ENCODE measurements at regions not wholly inside any gene's neighbourhood (a gene's known extent, or its start where the extent isn't known, plus 50 kb on each side); places are given as distances from the start of the nearest gene placed in this dataset.

DNA sequence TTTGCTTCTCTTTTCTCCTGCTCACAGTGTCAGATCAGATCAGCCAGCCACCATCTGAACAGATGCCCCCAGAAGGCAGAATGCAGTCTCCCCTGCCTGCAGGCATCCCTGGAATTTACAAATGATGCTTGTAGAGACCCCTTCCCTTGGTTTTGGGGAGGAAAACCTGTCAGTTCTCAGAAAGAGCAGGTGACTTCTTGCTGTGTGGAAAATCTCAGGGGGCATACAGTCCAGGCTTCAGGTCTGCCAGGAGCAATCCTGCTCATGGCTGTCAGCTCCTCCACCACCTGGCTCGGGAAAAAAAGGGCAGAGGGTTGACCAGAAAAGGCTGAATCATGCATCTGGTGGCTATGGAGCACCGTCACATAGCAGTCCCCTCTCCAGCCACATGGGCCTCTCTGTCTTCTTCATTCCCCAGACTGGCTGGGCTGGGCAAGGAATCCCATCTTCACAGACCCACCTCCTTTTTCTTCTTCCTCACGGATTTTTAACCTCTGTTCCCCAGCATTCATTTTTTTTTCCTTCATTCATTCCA lies 107.0 kb downstream of the KCNF1 start:
- DNase-seq = no peak

DNA sequence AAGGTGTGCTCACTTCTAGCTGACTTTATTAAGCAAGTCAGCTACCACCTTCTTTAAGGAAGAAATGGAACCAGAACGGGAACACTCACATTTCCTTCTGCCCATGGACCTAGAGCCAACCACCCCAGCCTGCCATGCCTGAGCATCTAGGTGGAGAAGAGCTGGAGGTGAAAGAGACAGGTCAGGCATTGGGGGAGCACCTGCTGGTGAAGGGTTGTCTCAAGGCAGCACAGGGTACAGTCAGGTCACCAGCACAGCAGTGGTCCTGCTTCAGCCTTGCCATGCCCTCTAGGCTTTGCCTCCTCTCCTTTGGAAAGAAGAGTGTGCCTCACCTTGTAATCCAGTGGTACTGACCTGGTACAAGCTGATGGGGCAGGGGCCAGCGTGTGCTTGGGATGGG lies 107.9 kb downstream of the KCNF1 start:
- no peak for DNase-seq

DNA sequence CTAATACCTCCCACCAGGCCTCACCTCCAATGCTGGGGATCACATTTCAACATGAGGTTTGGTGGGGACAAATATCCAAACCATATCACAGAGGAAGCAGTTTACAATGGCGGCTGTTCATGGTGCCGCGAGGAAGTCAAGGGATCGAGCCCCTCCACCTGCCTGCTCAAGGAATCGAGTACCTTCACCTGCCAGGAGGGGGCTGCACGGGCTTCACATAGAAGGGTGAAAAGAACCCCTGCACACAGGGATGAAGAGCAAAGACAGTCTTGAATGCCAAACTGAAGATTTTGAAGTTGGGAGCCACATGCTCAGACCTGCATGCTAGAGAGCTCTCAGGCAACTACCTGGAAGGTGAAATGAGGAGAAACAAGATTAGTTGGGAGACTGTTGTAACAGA lies 110.3 kb downstream of the KCNF1 start:
- DNase-seq = no peak

DNA sequence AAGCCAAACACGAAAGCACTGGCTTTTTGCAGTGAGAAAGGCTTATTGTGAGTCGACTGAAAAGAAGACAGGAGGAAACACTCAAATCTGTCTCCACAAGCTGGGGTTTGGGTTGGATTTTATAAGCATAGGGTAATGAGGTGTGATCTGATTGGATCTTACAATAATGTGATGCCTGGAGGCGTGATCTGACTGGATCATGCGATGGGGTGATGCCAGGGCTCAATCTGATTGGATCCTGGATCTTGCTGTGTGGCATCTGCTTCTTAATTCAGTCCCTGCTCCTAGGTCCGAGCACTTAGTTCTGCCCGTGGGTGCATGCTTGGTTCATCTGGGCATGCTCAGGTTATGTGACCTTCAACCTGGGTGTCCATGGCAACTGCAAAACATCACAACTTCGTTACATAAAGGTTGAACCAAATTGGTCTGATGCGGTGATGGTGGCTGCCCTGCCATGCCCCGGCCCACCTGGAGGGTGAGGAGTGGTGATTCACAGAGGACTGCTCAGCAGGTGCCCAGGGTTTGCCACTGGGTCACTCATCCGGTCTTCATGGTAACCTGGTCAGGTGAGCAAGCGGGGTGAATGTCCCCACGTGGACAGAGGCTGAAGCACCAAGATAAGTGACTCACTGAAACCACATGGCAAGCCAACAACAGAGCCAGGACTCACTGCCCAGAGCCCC lies 111.0 kb downstream of the KCNF1 start:
- DNase-seq = no peak

DNA sequence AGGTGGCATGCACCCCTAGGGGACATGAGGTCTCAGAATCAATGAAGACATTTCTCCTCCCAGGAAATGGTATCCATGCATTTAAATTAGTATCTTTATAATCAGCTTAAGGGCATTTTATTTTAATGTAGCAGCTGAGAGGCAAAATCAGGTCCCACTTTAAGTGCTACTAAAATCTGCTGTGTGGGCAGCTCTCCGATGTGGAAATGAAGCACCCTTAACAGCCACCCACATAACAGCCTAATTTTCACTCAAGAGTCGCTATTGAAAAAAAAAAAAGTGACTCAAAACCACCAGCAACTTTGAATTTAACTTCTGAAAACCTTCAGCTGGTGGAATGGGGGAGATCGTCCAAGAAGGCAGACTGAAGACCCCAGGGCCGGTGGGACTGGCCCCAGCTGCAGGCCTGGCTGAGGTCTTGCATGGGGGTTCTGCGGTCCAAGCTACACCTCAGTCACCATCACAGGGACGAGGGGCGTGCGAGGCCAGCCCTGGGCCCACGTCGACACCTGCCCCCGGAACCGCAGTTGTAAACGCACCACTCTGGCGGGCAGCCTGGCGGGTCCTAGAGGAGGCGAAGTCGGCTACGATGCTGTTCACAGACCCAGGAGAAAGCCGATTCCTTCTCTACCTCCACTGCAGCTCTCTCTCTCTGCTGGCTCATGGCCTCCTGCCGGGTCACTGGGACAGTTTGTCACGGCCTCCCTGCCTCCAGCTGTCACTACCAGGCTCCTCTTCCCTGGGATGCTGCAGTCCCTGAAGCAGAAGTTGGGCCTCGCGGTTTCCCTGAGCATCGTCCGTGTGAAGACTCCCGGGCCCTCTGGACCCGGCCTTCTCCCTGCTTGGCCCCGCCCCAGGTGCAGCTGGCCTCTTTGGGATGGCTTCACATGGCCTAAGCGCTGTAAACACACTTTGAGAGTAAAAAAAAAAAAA lies 111.9 kb downstream of the KCNF1 start:
- DNase-seq = no peak

DNA sequence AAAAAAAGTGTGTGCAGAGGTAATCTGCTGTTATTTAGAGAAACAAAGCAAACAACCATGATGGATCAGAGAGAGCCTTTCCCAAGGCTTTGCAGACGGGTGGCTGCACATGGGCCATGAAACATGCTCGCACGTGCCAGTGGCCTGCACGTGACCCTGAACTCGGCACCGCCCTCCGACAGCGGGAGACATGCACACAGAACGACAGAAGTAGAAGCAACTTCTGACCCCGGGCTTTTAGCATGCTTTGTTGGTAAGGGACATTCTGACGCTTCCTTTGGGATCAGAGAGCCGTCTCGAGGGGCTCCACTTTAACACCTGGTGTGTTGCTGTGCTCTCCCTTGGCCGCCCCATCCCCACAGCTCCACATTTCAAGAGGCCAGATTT lies 112.5 kb downstream of the KCNF1 start:
- no peak for DNase-seq

DNA sequence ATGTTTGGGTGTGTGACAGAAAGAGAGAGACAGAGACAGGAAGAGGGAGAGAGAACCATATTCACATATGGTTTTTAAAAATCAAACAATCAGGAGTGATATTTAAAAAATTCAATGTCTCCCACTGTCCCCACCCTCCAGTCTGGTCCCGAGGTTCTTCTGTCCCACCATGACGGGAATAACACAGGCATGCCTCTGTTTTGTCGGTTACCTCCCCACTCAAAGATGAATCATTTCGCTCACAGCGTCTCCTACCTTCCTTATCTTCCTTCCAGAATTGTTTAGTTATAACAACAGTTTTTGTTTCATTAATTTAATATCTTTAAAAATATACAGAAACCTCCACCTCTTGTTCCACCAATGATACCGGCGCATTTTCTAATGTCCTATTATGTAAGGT lies 113.0 kb downstream of the KCNF1 start:
- no peak for DNase-seq

DNA sequence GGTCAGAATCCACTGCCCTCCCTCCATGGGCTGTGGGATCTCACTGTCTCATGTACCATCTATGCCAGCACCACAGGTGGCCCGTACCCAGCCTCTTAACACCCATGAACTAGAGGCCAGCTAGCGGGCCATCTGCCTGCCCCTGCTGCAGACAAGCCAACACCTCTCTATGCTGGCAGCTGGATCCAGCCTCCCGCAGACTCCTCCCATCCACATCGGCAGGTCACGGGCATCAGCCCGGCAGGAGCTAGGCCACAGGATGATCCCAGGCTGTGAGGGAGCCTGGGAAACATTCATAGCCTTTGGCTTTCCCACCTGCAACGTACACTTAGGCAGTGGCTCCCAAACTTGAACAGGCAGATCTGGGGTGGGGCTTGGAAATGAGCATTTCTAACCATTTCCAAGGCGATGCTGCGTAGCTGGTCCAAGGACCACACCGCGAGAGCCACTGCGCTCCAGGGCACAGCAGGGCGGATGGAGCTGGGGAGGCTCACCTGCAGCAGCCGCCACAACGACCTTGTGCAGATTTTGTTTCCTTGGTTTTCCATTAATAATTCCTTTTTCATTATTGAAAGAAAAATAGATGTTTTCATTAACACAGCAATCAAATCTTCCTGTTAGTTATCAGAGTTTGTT lies 114.7 kb downstream of the KCNF1 start:
- no peak for DNase-seq

DNA sequence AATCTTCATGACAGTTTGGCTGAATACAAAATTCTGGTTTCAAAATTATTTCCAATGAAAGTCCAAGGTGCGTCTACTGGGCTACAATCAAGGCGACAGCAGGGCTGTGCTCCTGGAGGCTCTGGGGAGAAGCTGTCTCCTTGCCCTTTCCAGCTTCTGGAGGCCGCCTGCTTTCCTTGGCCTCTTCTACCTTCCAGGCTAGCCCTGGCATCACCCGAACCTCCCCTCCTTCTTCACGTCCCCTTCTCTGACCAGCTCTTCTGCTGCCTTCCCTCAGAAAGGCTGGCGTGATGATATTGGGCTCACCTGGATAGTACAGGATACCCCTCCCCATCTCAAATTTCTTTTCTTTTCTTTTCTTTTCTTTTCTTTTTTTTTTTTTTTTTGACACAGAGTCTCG lies 115.5 kb downstream of the KCNF1 start:
- no peak for DNase-seq

DNA sequence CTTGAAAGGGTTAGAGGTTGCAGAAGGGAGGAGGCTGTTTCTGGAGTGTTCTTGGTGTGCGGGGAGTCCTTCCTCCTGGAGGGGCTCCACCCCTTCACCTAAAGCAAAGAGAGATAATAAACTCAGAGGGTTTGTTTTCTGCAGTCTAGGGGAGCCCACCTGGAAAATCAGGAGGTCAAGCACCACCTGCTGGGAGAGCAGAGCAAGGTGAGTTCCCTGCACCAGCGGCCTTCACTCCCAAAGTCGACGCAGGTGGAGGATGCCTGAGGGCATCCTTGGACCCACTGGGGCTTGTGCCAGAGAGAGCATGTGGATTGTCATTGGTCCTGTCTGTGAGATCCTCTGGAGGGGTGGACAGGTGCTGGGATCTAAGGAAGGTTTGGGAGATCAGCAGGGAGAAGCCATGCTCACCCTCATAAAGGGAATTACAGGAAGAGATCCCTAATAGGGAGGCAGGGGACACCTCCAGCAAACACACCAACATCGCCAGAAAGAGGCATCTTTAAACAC lies 116.7 kb downstream of the KCNF1 start:
- DNase-seq = no peak

DNA sequence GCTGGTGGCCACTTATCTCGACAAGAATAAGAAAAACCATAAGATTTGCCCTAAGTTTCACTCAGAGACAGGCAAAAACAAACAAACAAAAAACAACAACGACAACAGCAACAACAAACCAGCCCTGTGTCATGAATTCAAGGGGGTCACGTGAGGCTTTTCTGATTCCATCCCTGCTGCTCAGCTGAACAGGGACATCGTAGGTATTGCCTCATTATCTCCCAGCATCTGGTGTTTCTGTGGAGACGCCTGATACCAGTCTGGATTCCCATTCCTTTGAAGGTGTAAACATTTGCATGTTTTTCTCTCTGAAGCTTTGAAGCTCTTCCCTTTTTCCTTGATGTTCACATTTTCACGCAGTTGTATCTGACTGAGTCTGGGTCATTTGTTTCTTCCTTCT lies 117.4 kb downstream of the KCNF1 start:
- no peak for DNase-seq

DNA sequence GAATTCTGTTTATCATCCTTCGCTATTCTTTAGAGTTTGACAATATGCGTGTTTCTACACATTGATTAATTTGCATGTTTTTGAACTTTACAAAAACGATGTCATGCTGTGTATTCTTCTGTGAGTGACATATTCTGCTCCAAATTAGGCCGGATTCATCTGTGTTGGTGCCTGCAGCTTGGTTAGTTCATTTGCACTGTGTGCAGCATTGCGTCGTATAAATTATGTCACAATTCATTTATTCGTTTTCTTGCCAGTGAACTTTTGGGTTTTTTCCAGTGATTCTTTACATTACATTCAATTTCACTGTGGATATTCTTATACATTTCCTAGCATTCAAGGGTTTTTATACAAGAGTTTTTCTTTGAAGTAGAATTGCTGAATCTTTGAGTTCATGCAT lies 118.3 kb downstream of the KCNF1 start:
- DNase-seq = no peak

DNA sequence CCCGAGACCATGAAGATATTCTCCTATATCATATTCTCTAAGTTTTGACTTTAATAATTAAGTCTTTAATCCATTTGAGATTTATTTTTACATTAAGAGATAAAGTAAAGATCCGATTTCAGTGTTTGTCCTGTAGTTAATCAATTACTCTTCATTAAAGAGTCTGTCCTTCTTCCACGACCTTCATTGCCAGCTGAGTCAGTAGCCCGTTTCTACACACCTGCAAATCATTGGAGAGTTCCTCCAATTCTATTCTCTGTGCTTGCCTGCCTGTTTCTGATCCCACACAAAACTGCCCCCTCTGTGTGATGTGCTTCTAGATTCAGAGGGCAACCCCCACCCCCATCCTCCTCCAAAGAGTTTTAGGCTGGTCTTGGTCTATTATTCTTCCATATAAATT lies 119.2 kb downstream of the KCNF1 start:
- no peak for DNase-seq

DNA sequence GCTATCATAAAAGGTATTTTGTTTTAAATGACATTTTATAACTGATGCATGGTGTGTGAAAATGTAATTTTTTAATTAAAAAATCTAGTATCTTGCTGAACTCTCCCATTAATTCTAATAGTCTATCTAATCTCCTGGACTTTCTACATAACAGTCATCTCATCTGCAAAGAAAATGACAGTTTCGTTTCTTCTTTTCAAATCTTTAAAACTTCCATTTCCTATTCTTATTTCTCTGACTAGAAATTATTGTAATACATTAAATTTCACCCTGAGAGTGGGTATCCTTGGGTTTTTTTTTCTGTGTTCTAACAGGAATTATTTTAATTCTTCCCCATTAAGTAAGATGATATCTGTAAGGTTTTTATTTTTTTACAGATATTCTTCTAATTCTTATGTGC lies 120.1 kb downstream of the KCNF1 start:
- DNase-seq = peak; percentile 38

DNA sequence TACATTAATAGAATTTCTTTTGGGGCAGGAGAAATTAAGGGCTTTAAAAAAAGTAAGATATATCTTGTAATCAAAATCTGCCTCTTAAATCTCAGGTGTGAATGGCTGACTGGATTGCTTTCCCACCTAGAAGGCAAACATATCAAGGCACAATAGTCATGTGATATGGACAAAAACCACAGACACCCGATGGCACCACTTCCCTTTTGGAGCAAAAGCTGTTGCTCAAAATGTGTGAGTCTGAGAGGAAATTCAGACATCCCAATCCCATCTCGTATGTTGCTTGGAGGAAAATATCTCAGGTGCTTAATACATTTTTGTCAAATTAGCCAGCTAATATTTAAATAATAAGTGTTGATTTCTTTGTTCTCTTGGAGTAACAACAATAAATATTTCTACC lies 120.7 kb downstream of the KCNF1 start:
- DNase-seq = peak; percentile 56

DNA sequence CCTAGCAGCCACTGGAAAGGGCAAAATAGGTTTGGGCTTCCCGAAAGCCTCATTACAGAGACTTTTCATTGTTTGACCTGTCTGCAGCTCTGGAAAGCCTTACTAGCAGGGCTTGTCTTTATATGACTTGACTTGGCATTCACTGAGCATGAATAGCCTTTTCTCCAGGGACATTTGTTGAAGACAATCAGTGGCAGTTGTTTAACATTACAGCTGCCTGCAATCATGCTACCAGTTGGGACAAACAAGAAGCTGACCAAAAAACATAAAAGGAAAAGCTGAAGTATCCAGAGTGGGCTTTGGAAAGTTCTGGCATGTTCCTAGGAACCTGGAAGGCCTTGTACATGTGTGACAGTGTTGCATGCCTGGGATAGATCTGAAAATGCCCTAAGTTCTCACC lies 121.4 kb downstream of the KCNF1 start:
- DNase-seq = no peak

DNA sequence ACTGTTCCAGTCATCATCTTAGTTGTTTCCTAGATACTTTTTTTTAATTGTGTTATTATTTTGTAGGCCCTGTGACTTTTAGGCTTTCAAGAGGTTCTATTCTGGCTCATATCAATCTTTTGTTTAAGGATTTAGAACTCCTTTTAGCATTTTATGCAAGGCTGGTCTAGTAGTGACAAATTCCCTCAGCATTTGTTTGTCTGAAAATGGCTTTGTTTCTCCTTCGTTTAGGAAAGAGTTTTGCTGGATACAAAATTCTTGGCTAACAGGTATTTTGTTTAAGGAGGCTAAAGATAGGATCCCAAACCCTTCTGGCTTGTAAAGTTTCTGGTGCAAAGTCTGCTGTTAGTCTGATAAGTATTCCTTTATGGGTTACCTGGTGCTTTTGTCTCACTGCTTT lies 116.6 kb upstream of the SLC66A3 start:
- DNase-seq = no peak

DNA sequence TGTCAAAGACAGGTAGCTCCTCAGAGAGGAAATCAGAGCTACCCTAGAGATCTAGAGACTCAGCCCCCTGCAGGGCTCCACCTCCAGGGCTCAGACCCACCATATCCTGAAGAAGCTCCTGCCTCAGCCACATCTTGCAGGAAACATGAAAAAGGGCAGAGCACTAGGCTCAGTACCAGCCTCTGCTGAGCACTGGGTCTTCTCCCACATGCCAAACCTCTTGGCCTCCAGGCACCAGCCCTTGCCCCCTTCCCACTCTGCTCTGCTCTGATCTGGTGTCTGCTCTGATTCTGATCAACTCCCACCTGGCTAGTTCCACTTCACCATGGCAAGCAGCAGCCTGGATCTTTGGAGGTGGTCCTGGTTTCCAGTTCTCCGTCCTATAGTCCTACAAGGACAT lies 114.3 kb upstream of the SLC66A3 start:
- DNase-seq = no peak

DNA sequence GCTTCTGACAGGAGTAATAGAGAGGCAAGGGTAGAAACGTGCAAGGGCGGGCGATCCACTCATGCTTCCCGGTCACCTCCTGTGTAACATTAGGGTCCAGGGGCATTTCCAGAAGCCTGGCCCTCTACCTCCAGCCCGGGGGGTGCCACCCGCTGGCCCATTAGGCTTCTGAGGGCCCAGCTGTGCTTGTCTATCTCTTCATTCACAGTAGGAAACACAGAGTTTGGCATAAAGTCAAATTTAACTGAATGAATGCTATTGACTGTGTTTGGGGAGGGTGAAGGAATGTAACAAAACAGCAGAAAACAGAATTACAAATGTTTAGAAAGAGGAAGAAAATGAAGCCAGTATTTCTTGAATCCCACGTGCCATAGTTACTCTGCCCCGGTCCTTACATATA lies 112.4 kb upstream of the SLC66A3 start:
- DNase-seq = no peak

DNA sequence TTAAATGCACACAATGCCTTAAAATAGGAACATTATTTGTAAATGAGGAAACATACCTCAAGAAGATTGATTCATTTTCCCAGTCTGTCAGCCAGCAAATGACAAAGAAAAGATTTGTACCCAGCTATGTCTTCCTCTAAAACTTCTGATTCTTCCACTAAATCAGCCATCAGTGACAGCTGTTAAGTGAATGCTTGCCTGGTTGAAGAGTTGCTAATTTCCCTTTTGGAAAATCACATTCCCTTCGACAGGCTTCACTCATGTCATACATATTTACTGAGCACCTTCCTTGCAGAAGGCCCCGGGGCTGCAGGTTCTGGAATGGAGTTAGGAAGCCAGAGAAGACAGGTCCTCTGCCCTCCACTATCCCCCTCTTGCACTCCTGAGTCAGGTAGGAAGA lies 112.0 kb upstream of the SLC66A3 start:
- no peak for DNase-seq

DNA sequence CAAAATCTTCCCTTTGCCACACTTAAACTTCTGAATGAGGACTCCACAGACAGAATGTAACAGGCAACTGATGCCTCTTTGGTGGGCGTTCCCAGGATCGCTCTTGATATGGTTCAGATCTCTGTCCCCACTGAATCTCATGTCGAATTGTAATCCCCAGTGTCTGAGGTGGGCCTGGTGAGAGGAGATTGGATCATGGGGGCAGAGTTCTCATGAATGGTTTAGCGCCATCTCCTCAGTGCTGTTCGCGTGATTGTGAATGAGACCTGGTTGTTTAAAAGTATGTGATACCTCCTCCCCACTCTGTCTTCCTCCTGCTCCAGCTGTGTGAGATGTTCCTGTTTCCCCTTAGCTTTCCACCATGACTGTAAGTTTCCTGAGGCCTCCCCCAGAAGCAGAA lies 111.1 kb upstream of the SLC66A3 start:
- DNase-seq = no peak

DNA sequence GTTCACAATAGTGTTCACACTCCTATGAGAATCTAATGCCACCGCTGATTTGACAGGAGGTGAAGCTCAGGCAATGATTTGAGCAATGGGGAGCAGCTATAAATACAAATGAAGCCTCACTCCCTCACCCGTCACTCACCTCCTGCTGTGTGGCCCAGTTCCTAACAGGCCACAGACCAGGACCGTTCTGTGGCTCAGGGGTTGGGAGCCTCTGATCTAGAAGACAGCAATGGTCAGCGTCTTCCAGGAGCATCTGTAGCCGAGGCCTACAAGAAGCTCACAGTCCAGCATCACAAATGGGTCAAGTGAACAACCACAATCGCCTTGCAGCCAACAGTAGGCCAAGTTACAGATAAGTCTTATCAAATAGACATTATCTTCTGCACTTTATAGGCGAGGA lies 110.0 kb upstream of the SLC66A3 start:
- DNase-seq = no peak

DNA sequence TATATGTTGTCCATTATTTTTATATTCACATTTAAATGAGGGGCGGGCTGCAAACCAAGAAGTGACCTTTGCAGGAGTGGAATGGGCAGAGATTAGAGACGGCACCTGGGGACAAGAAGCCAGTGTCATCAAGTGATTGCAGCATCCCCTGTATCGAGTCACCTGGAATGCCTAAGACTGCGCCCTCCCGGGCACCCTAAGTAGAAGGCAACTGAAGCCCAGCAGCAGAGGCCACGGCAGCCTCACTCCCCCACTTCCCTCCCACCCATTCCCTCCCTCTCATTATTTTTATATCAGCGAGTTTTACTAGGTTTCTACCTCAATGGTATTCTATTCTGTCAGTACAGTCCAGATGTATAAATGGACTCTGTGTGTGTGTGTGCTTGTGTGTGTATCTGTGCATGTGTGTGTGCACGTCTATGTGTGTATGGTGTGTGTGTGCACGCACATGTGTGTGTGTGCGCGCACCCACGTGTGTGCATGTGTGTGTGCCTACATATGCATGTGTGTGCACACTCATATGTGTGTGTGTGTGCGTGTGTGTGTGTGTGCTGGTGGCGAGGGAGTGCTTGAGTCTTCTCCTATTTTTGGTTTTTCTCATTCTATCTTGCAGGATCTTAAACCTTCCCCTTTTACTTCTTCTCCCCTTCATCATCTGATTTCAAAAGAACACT lies 106.8 kb upstream of the SLC66A3 start:
- no peak for DNase-seq

Data from MV-4-11 (cell line).